ENCODE measurements at regions not wholly inside any gene's neighbourhood (a gene's known extent, or its start where the extent isn't known, plus 50 kb on each side); places are given as distances from the start of the nearest gene placed in this dataset.

DNA sequence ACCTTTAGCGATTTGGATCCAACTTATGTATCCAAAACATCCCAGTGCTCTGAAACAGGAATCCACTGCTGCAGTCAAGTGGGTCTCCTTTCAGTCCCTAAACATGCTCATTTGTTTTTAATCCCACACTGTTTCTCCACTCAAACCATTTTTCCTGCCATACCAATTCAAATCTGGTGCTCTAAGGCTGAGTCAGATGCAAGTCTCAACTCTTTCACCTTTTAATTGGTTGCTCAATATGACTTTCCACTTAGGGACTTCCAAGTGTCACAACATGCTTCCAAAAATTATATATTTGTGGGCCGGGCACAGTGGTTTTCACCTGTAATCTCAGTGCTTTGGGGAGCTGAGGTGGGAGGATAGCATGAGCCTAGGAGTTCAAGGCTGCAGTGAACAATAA lies 113.4 kb upstream of the TANK start:
- no peak for TF ChIP-seq SIN3A (IDR thresholded peaks at IDR 0.05; ENCODE audit: borderline replicate concordance, insufficient read depth, low read depth, low read length)
- TF ChIP-seq POLR2AphosphoS5 (IDR thresholded peaks at IDR 0.05; ENCODE audit: low read depth, low read length): no peak
- no peak for TF ChIP-seq TCF7L2 (IDR thresholded peaks at IDR 0.05; ENCODE audit: low read depth, low read length)
- TF ChIP-seq, protein P1, sequence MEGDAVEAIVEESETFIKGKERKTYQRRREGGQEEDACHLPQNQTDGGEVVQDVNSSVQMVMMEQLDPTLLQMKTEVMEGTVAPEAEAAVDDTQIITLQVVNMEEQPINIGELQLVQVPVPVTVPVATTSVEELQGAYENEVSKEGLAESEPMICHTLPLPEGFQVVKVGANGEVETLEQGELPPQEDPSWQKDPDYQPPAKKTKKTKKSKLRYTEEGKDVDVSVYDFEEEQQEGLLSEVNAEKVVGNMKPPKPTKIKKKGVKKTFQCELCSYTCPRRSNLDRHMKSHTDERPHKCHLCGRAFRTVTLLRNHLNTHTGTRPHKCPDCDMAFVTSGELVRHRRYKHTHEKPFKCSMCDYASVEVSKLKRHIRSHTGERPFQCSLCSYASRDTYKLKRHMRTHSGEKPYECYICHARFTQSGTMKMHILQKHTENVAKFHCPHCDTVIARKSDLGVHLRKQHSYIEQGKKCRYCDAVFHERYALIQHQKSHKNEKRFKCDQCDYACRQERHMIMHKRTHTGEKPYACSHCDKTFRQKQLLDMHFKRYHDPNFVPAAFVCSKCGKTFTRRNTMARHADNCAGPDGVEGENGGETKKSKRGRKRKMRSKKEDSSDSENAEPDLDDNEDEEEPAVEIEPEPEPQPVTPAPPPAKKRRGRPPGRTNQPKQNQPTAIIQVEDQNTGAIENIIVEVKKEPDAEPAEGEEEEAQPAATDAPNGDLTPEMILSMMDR (IDR thresholded peaks at IDR 0.05): no peak
- TF ChIP-seq, protein P2, sequence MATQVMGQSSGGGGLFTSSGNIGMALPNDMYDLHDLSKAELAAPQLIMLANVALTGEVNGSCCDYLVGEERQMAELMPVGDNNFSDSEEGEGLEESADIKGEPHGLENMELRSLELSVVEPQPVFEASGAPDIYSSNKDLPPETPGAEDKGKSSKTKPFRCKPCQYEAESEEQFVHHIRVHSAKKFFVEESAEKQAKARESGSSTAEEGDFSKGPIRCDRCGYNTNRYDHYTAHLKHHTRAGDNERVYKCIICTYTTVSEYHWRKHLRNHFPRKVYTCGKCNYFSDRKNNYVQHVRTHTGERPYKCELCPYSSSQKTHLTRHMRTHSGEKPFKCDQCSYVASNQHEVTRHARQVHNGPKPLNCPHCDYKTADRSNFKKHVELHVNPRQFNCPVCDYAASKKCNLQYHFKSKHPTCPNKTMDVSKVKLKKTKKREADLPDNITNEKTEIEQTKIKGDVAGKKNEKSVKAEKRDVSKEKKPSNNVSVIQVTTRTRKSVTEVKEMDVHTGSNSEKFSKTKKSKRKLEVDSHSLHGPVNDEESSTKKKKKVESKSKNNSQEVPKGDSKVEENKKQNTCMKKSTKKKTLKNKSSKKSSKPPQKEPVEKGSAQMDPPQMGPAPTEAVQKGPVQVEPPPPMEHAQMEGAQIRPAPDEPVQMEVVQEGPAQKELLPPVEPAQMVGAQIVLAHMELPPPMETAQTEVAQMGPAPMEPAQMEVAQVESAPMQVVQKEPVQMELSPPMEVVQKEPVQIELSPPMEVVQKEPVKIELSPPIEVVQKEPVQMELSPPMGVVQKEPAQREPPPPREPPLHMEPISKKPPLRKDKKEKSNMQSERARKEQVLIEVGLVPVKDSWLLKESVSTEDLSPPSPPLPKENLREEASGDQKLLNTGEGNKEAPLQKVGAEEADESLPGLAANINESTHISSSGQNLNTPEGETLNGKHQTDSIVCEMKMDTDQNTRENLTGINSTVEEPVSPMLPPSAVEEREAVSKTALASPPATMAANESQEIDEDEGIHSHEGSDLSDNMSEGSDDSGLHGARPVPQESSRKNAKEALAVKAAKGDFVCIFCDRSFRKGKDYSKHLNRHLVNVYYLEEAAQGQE (IDR thresholded peaks at IDR 0.05; ENCODE audit: insufficient read depth in 1 of 2, low read depth in 2 of 2, low read length in 1 of 2): no peak
- Histone ChIP-seq H3K27me3 (ENCODE audit: control insufficient read depth, insufficient read depth, low read length) (peaks cover 24% of the 10 kb centered on the region), H3K36me3 (ENCODE audit: control insufficient read depth, insufficient read depth, low read length) (no peaks in the 10 kb centered on the region), H3K4me1 (ENCODE audit: control insufficient read depth, insufficient read depth, low read length) (no peaks in the 10 kb centered on the region), H3K9me3 (ENCODE audit: control insufficient read depth, insufficient read depth, low read depth, low read length) (no peaks in the 10 kb centered on the region), H3K4me3 (ENCODE audit: low read depth in 2 of 2, low read length in 2 of 2) (no peak overlapping the region), H3K27ac (ENCODE audit: low read length) (no peak overlapping the region)
- intact Hi-C loops (cut with micrococcal nuclease; ENCODE audit: unreplicated experiment): no loop called here
- in situ Hi-C loops (cut with HindIII; ENCODE audit: low pct_unique_long_range_greater_than_20kb, low sequenced_read_pairs): no loop called here
- DNase-seq (ENCODE audit: low read depth, low spot score): no peak
- ATAC-seq: no peak
- ChIA-PET POLR2A (no interaction called here), CTCF (no interaction called here)
- no TSS peak for BruUV-seq (replicated peaks)

DNA sequence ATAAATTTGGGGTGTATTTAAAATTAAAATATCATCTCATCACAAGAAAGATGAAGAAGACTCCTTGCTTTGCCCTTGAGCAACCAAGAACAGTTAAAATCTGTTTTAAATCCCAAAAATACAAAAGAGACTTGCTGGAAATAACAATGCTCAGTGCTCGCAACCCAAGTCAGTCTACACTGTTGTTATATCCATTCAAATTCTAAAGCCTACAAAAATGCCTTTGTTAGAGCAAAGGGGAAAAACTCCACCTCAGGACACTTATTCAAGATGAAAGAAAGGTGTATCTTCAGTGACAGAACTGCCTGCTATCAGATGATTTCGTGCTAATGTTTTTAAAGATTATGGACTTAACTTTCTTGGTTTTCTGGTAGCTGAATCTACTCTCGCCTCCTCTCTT lies 111.9 kb upstream of the TANK start:
- TF ChIP-seq POLR2AphosphoS5 (IDR thresholded peaks at IDR 0.05; ENCODE audit: low read depth, low read length) (no peak), SIN3A (IDR thresholded peaks at IDR 0.05; ENCODE audit: borderline replicate concordance, insufficient read depth, low read depth, low read length) (no peak), TCF7L2 (IDR thresholded peaks at IDR 0.05; ENCODE audit: low read depth, low read length) (no peak)
- TF ChIP-seq, protein P2 (IDR thresholded peaks at IDR 0.05; ENCODE audit: insufficient read depth in 1 of 2, low read depth in 2 of 2, low read length in 1 of 2): no peak
- TF ChIP-seq, protein P1 (IDR thresholded peaks at IDR 0.05): no peak
- intact Hi-C loops (cut with micrococcal nuclease; ENCODE audit: unreplicated experiment) (no loop called here), in situ Hi-C loops (cut with HindIII; ENCODE audit: low pct_unique_long_range_greater_than_20kb, low sequenced_read_pairs) (no loop called here)
- peaks cover 28% of the 10 kb centered on the region for H3K27me3 ChIP-seq (ENCODE audit: control insufficient read depth, insufficient read depth, low read length)
- H3K4me1 ChIP-seq (ENCODE audit: control insufficient read depth, insufficient read depth, low read length): no peaks in the 10 kb centered on the region
- POLR2A ChIA-PET: no interaction called here
- ATAC-seq (no peak), DNase-seq (ENCODE audit: low read depth, low spot score) (no peak)
- no peak overlapping the region for H3K27ac ChIP-seq (ENCODE audit: low read length)
- no peak overlapping the region for H3K4me3 ChIP-seq (ENCODE audit: low read depth in 2 of 2, low read length in 2 of 2)
- BruUV-seq (replicated peaks): no TSS peak
- CTCF ChIA-PET: no interaction called here
- no peaks in the 10 kb centered on the region for H3K9me3 ChIP-seq (ENCODE audit: control insufficient read depth, insufficient read depth, low read depth, low read length)
- H3K36me3 ChIP-seq (ENCODE audit: control insufficient read depth, insufficient read depth, low read length): no peaks in the 10 kb centered on the region

Measured in Panc1 (cell line).